Fibroblast of lung (primary cell): ENCODE measurements at regions not wholly inside any gene's neighbourhood (a gene's known extent, or its start where the extent isn't known, plus 50 kb on each side); places are given as distances from the start of the nearest gene placed in this dataset.

Experiments used
- DNase-seq, 2 donors: peaks; one replicate each; pipeline versions ENCODE4 v3.0.0 to v3.0.0-alpha.2; 2010; ENCODE audit warnings: low read depth in 2 of 2
- H2AFZ ChIP-seq: 2 replicates; pipeline ENCODE4 v1.5.1; 2012; ENCODE audit warnings: low read length, control low read depth, inconsistent platforms
- H3K27ac ChIP-seq: 2 replicates; pipeline ENCODE4 v1.5.1; 2011; ENCODE audit warnings: low read length, control low read depth; ENCODE audit not compliant: insufficient read depth
- H3K27me3 ChIP-seq: 2 replicates; pipeline ENCODE4 v1.5.1; 2011; ENCODE audit warnings: mild to moderate bottlenecking, low read length; ENCODE audit not compliant: control insufficient read depth, insufficient read depth
- H3K36me3 ChIP-seq: 2 replicates; pipeline ENCODE4 v1.5.1; 2011; ENCODE audit warnings: low read length; ENCODE audit not compliant: control insufficient read depth, insufficient read depth
- H3K4me1 ChIP-seq: 2 replicates; pipeline ENCODE4 v1.5.1; 2011; ENCODE audit warnings: low read length; ENCODE audit not compliant: control insufficient read depth, insufficient read depth; ENCODE audit errors: extremely low read depth
- H3K4me2 ChIP-seq: 2 replicates; pipeline ENCODE4 v1.5.1; 2011; ENCODE audit warnings: low read length, control low read depth; ENCODE audit not compliant: insufficient read depth; ENCODE audit errors: extremely low read depth
- H3K4me3 ChIP-seq, 4 experiments: fragments of 200-600 bp in 1 of 4; sonication (generic) in 1 of 4; replicated peaks in 1 of 4; 2 replicates each; pipeline ENCODE4 v1.5.1; 2011 to 2016; ENCODE audit warnings: low read length in 4 of 4, low read depth in 3 of 4, mild to moderate bottlenecking in 3 of 4, control low read depth in 2 of 4, inconsistent platforms in 1 of 4, mixed read lengths in 1 of 4; ENCODE audit not compliant: insufficient read depth in 1 of 4; ENCODE audit errors: control extremely low read depth in 1 of 4
- H3K79me2 ChIP-seq: 2 replicates; pipeline ENCODE4 v1.5.1; 2012; ENCODE audit warnings: mild to moderate bottlenecking, low read length, inconsistent platforms; ENCODE audit not compliant: control insufficient read depth, insufficient read depth
- H3K9ac ChIP-seq: 2 replicates; pipeline ENCODE4 v1.5.1; 2011; ENCODE audit warnings: mild to moderate bottlenecking, low read length, control low read depth; ENCODE audit not compliant: insufficient read depth
- H3K9me3 ChIP-seq: 2 replicates; pipeline ENCODE4 v1.5.1; 2012; ENCODE audit warnings: low read depth, low read length; ENCODE audit not compliant: control insufficient read depth, insufficient read depth
- H4K20me1 ChIP-seq: 2 replicates; pipeline ENCODE4 v1.5.1; 2011; ENCODE audit warnings: low read length; ENCODE audit not compliant: control insufficient read depth, insufficient read depth; ENCODE audit errors: extremely low read depth
- EZH2 ChIP-seq: IDR thresholded peaks from 2 replicates; pipeline ENCODE4 v1.5.1; 2012; ENCODE audit warnings: low read length, control low read depth, mild to moderate bottlenecking; ENCODE audit errors: missing control alignments
- TF ChIP-seq, protein P1 (sequence below), 2 donors: IDR thresholded peaks in 1 of 2; conservative IDR thresholded peaks in 1 of 2; 1 replicate in 1 of 2; 2 replicates in 1 of 2; pipeline ENCODE4 v1.5.1; 2011 to 2012; ENCODE audit warnings: low read length in 2 of 2, control low read depth in 1 of 2, inconsistent platforms in 1 of 2, low read depth in 1 of 2, mild to moderate bottlenecking in 1 of 2

GRCh38 chr7:80357530-80357929 lies 154.3 kb downstream of the GNAT3 start:
- Histone ChIP-seq H3K4me1 (no peaks in the 10 kb centered on the region), H3K9me3 (no peaks in the 10 kb centered on the region), H2AFZ (no peak overlapping the region), H3K27ac (no peak overlapping the region), H3K4me3 (no peak overlapping the region), H3K36me3 (no peaks in the 10 kb centered on the region), H3K27me3 (no peaks in the 10 kb centered on the region), H3K4me2 (no peak overlapping the region), H3K79me2 (no peaks in the 10 kb centered on the region), H3K9ac (no peak overlapping the region), H4K20me1 (no peaks in the 10 kb centered on the region)
- TF ChIP-seq, protein P1, sequence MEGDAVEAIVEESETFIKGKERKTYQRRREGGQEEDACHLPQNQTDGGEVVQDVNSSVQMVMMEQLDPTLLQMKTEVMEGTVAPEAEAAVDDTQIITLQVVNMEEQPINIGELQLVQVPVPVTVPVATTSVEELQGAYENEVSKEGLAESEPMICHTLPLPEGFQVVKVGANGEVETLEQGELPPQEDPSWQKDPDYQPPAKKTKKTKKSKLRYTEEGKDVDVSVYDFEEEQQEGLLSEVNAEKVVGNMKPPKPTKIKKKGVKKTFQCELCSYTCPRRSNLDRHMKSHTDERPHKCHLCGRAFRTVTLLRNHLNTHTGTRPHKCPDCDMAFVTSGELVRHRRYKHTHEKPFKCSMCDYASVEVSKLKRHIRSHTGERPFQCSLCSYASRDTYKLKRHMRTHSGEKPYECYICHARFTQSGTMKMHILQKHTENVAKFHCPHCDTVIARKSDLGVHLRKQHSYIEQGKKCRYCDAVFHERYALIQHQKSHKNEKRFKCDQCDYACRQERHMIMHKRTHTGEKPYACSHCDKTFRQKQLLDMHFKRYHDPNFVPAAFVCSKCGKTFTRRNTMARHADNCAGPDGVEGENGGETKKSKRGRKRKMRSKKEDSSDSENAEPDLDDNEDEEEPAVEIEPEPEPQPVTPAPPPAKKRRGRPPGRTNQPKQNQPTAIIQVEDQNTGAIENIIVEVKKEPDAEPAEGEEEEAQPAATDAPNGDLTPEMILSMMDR (conservative IDR thresholded peaks at IDR 0.05 in 1 of 2, IDR thresholded peaks at IDR 0.05 in 1 of 2; ENCODE audit: low read depth in 1 of 2, low read length in 2 of 2): no peak
- no peak for TF ChIP-seq EZH2
- peak in 1 of 2 donors; percentile 86 for DNase-seq

DNA sequence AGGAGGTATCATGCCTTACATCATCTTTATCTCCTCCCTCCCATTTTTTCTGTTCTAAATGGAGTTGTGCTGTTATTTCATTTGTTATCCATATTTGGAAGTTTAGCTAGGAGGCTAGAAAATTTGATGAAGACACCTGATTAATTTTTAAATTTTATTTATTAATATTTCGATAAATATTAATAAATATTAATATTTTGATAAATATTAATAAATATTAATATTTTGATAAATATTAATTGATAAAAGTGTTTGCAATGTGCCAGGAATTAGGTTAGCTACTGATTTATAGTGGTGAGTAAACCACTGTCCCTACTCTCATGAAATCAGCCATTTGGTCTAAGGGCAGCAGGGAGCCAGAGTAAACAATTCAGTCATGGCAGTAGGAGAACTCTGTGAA lies 161.4 kb downstream of the GNAT3 start:
- no peak overlapping the region for H2AFZ ChIP-seq
- H4K20me1 ChIP-seq: no peaks in the 10 kb centered on the region
- no peaks in the 10 kb centered on the region for H3K4me1 ChIP-seq
- H3K9me3 ChIP-seq: no peaks in the 10 kb centered on the region
- no peak for DNase-seq
- no peak overlapping the region for H3K4me3 ChIP-seq
- H3K27me3 ChIP-seq: no peaks in the 10 kb centered on the region
- no peaks in the 10 kb centered on the region for H3K36me3 ChIP-seq
- H3K79me2 ChIP-seq: no peaks in the 10 kb centered on the region
- no peak overlapping the region for H3K27ac ChIP-seq
- H3K4me2 ChIP-seq: no peak overlapping the region
- H3K9ac ChIP-seq: no peak overlapping the region
- TF ChIP-seq EZH2: no peak
- TF ChIP-seq, protein P1 (conservative IDR thresholded peaks at IDR 0.05 in 1 of 2, IDR thresholded peaks at IDR 0.05 in 1 of 2; ENCODE audit: low read depth in 1 of 2, low read length in 2 of 2): no peak

- TF ChIP-seq, protein P1 (conservative IDR thresholded peaks at IDR 0.05 in 1 of 2, IDR thresholded peaks at IDR 0.05 in 1 of 2; ENCODE audit: low read depth in 1 of 2, low read length in 2 of 2): no peak
- no peak for TF ChIP-seq EZH2
- H3K36me3 ChIP-seq: no peaks in the 10 kb centered on the region
- H4K20me1 ChIP-seq: no peaks in the 10 kb centered on the region
- no peak overlapping the region for H3K27ac ChIP-seq
- H3K79me2 ChIP-seq: no peaks in the 10 kb centered on the region
- no peak overlapping the region for H3K4me2 ChIP-seq
- H3K4me1 ChIP-seq: no peaks in the 10 kb centered on the region
- H2AFZ ChIP-seq: no peak overlapping the region
- H3K27me3 ChIP-seq: no peaks in the 10 kb centered on the region
- DNase-seq: no peak
- no peak overlapping the region for H3K9ac ChIP-seq
- no peak overlapping the region for H3K4me3 ChIP-seq
- H3K9me3 ChIP-seq: no peaks in the 10 kb centered on the region
Measured at GRCh38 chr7:80348223-80348622, 163.6 kb downstream of the GNAT3 start.
